Mesenchymal stem cell (in vitro differentiated cells and primary cell): ENCODE measurements at regions not wholly inside any gene's neighbourhood (a gene's known extent, or its start where the extent isn't known, plus 50 kb on each side); places are given as distances from the start of the nearest gene placed in this dataset. TPM values are rescaled to one million over a fixed set of nuclear protein-coding genes. Genes with fewer than 3 reads are reported as not detected.

ENCODE experiments used
- DNase-seq: peaks from one replicate; pipeline ENCODE4 v3.0.0-alpha.2; 2013
- H2AFZ ChIP-seq: one replicate; pipeline ENCODE4 v1.6.1; 2013; ENCODE audit warnings: low read depth, mild to moderate bottlenecking, control low read depth, inconsistent platforms, low read length, moderate library complexity
- H2AK5ac ChIP-seq: 2 replicates; pipeline ENCODE4 v1.6.1; 2013; ENCODE audit warnings: low read length, moderate library complexity, mild to moderate bottlenecking, inconsistent platforms; ENCODE audit not compliant: severe bottlenecking
- H2BK120ac ChIP-seq: one replicate; pipeline ENCODE4 v1.6.1; 2013; ENCODE audit warnings: low read depth, mild to moderate bottlenecking, inconsistent platforms, low read length, moderate library complexity
- H2BK12ac ChIP-seq, 2 experiments: one replicate each; pipeline ENCODE4 v1.6.1; 2013; ENCODE audit warnings: inconsistent platforms in 2 of 2, low read length in 2 of 2, mild to moderate bottlenecking in 2 of 2, moderate library complexity in 2 of 2, control low read depth in 1 of 2
- H2BK15ac ChIP-seq: one replicate; pipeline ENCODE4 v1.6.1; 2013; ENCODE audit warnings: mild to moderate bottlenecking, low read depth, inconsistent platforms; ENCODE audit not compliant: poor library complexity, severe bottlenecking
- H2BK5ac ChIP-seq: 2 replicates; pipeline ENCODE4 v1.6.1; 2013; ENCODE audit warnings: low read depth, mild to moderate bottlenecking, low read length, control low read depth, inconsistent platforms; ENCODE audit not compliant: poor library complexity, severe bottlenecking
- H3K14ac ChIP-seq, 2 experiments: one replicate each; pipeline ENCODE4 v1.6.1; 2013; ENCODE audit warnings: inconsistent platforms in 2 of 2, low read length in 2 of 2, control low read depth in 1 of 2, mild to moderate bottlenecking in 1 of 2, moderate library complexity in 1 of 2
- H3K18ac ChIP-seq, 2 experiments: one replicate each; pipeline ENCODE4 v1.6.1; 2013; ENCODE audit warnings: inconsistent platforms in 2 of 2, low read length in 2 of 2, control low read depth in 1 of 2, low read depth in 1 of 2, mild to moderate bottlenecking in 1 of 2
- H3K23ac ChIP-seq, 2 experiments: one replicate each; pipeline ENCODE4 v1.6.1; 2013; ENCODE audit warnings: inconsistent platforms in 2 of 2, low read length in 2 of 2, mild to moderate bottlenecking in 2 of 2, moderate library complexity in 2 of 2, control low read depth in 1 of 2
- H3K27ac ChIP-seq: 2 replicates; pipeline ENCODE4 v1.5.1; 2013; ENCODE audit warnings: mild to moderate bottlenecking, moderate library complexity, low read length, control low read depth, inconsistent platforms; ENCODE audit not compliant: poor library complexity, severe bottlenecking
- H3K27me3 ChIP-seq, 2 experiments: 2 replicates each; pipeline versions ENCODE4 v1.6.1 to v1.7.0; 2013; ENCODE audit warnings: low read length in 2 of 2, mild to moderate bottlenecking in 2 of 2, moderate library complexity in 2 of 2, control low read depth in 1 of 2, inconsistent platforms in 1 of 2; ENCODE audit not compliant: control insufficient read depth in 1 of 2, insufficient read depth in 1 of 2
- H3K36me3 ChIP-seq, 2 experiments: 2 replicates each; pipeline versions ENCODE4 v1.6.1 to v1.7.0; 2013; ENCODE audit warnings: low read length in 2 of 2, control low read depth in 1 of 2, inconsistent platforms in 1 of 2, low read depth in 1 of 2, mild to moderate bottlenecking in 1 of 2; ENCODE audit not compliant: insufficient read depth in 2 of 2, control insufficient read depth in 1 of 2
- H3K4ac ChIP-seq, 2 experiments: one replicate each; pipeline ENCODE4 v1.6.1; 2013; ENCODE audit warnings: inconsistent platforms in 2 of 2, low read length in 2 of 2, mild to moderate bottlenecking in 2 of 2, moderate library complexity in 2 of 2, control low read depth in 1 of 2, low read depth in 1 of 2
- H3K4me1 ChIP-seq: 2 replicates; pipeline ENCODE4 v1.6.1; 2013; ENCODE audit warnings: low read depth, low read length, control low read depth; ENCODE audit not compliant: control insufficient read depth, insufficient read depth
- H3K4me2 ChIP-seq: 2 replicates; pipeline ENCODE4 v1.6.1; 2013; ENCODE audit warnings: low read length, mild to moderate bottlenecking, inconsistent platforms; ENCODE audit not compliant: poor library complexity, severe bottlenecking
- H3K4me3 ChIP-seq, 2 experiments: 2 replicates each; pipeline versions ENCODE4 v1.5.1 to v1.7.0; 2013; ENCODE audit warnings: low read length in 2 of 2, mild to moderate bottlenecking in 2 of 2, control low read depth in 1 of 2, low read depth in 1 of 2; ENCODE audit not compliant: insufficient read depth in 1 of 2
- H3K79me1 ChIP-seq: replicated peaks from 2 replicates; pipeline ENCODE4 v1.6.1; 2013; ENCODE audit warnings: mild to moderate bottlenecking, control low read depth, low read length, inconsistent platforms; ENCODE audit not compliant: poor library complexity, severe bottlenecking
- H3K9ac ChIP-seq: 2 replicates; pipeline ENCODE4 v1.7.0; 2013; ENCODE audit warnings: mild to moderate bottlenecking, low read length, moderate library complexity
- H3K9me3 ChIP-seq: 2 replicates; pipeline ENCODE4 v1.7.0; 2013; ENCODE audit warnings: mild to moderate bottlenecking, low read length; ENCODE audit not compliant: control insufficient read depth
- H4K8ac ChIP-seq: one replicate; pipeline ENCODE4 v1.6.1; 2013; ENCODE audit warnings: inconsistent platforms, mild to moderate bottlenecking, low read length, moderate library complexity
- H4K91ac ChIP-seq: one replicate; pipeline ENCODE4 v1.6.1; 2013; ENCODE audit warnings: mild to moderate bottlenecking, low read length, inconsistent platforms
- WGBS: methylation state at CpG from one replicate; pipeline ENCODE4 v1.1.7; 2013; ENCODE audit warnings: mixed read lengths; 5-methylcytosine and 5-hydroxymethylcytosine counted together
- small RNA-seq: library from polyadenylated mRNA; stranded (forward); fragments of <200 nt; extraction: miRNeasy Mini kit (QIAGEN cat#:217004); gene quantifications from one replicate; pipeline ENCODE3, GENCODE V24; 2013; ENCODE audit warnings: low read depth

- Histone ChIP-seq H3K36me3 (no peaks in the 10 kb centered on the region), H2BK12ac (no peak overlapping the region), H4K8ac (no peak overlapping the region), H2AFZ (no peak overlapping the region), H3K14ac (no peak overlapping the region), H2BK120ac (no peak overlapping the region), H3K4ac (no peak overlapping the region), H3K23ac (no peak overlapping the region), H3K27me3 (no peaks in the 10 kb centered on the region), H3K4me2 (no peak overlapping the region), H4K91ac (no peak overlapping the region), H3K4me3 (no peak overlapping the region), H3K18ac (no peak overlapping the region), H2AK5ac (no peak overlapping the region), H3K79me1 (no peaks in the 10 kb centered on the region), H2BK5ac (no peak overlapping the region), H3K4me1 (peaks cover 3% of the 10 kb centered on the region), H2BK15ac (no peak overlapping the region), H3K9ac (no peak overlapping the region), H3K27ac (no peak overlapping the region), H3K9me3 (no peaks in the 10 kb centered on the region)
- WGBS: 75% methylated on average over 1 of the region's 1 CpG
- no peak for DNase-seq
Measured at GRCh38 chr2:33652830-33653229, 53.7 kb upstream of the FAM98A start.

- no peaks in the 10 kb centered on the region for H3K9me3 ChIP-seq
- no peak overlapping the region for H3K4ac ChIP-seq
- no peak overlapping the region for H3K4me3 ChIP-seq
- H2BK12ac ChIP-seq: no peak overlapping the region
- no peak overlapping the region for H2AK5ac ChIP-seq
- no peaks in the 10 kb centered on the region for H3K36me3 ChIP-seq
- no peaks in the 10 kb centered on the region for H3K27me3 ChIP-seq
- H2AFZ ChIP-seq: no peak overlapping the region
- H3K4me1 ChIP-seq: peaks cover 3% of the 10 kb centered on the region
- H3K9ac ChIP-seq: no peak overlapping the region
- H2BK15ac ChIP-seq: no peak overlapping the region
- no peak for DNase-seq
- no peak overlapping the region for H2BK120ac ChIP-seq
- H3K79me1 ChIP-seq: no peaks in the 10 kb centered on the region
- H4K8ac ChIP-seq: no peak overlapping the region
- no peak overlapping the region for H4K91ac ChIP-seq
- H3K18ac ChIP-seq: no peak overlapping the region
- H3K27ac ChIP-seq: no peak overlapping the region
- H2BK5ac ChIP-seq: no peak overlapping the region
- no CpG with 5 or more reads among the region's 1 CpG for WGBS
- no peak overlapping the region for H3K14ac ChIP-seq
- no peak overlapping the region for H3K23ac ChIP-seq
- H3K4me2 ChIP-seq: no peak overlapping the region
Measured at GRCh38 chr2:33650171-33650570, 51.1 kb upstream of the FAM98A start.

Small RNAs in the stretch of these regions (small RNA-seq; reads per million reads assigned to genes)
- gene AC013442.1: not detected
- not detected for gene AC083939.1
- not detected for gene MIR548AD
- not detected for gene RNU6-1117P
